ENCODE measurements at regions not wholly inside any gene's neighbourhood (a gene's known extent, or its start where the extent isn't known, plus 50 kb on each side); places are given as distances from the start of the nearest gene placed in this dataset.

- no peak for TF ChIP-seq POLR2AphosphoS5 (IDR thresholded peaks at IDR 0.05)
- TF ChIP-seq CTCF (IDR thresholded peaks at IDR 0.05): no peak
Measured at GRCh38 chr5:89601880-89602279, 718.9 kb upstream of the MEF2C start.

Data from stomach (tissue), 4 donors.